Activated CD8-positive, alpha-beta T cell treated with anti-CD3 and anti-CD28 coated beads for 36 hours (primary cell): ENCODE measurements at regions not wholly inside any gene's neighbourhood (a gene's known extent, or its start where the extent isn't known, plus 50 kb on each side); places are given as distances from the start of the nearest gene placed in this dataset.

Experiments
- ATAC-seq: fragments of 200-7000 bp; cut with Tn5 transposase; one replicate; pipeline ENCODE4 v1.10.0; 2021; ENCODE audit warnings: mild to moderate bottlenecking, moderate library complexity
- CTCF ChIA-PET: fragments of 350-600 bp; sonication (Branson Sonifier 250); formaldehyde crosslinking; loops from one replicate; lab custom pipeline; 2021; ENCODE audit warnings: antibody characterized with exemption; lab: Charles Lee
- POLR2A ChIA-PET: fragments of 350-600 bp; sonication (Branson Sonifier 250); formaldehyde crosslinking; loops from one replicate; lab custom pipeline; 2021; ENCODE audit warnings: antibody characterized with exemption; lab: Charles Lee
- DNase-seq: peaks from one replicate; pipeline ENCODE4 v3.0.0-alpha.2; 2020
- H3K27ac Mint-ChIP-seq: one replicate; pipeline ENCODE4 v1.8.0; 2021; ENCODE audit warnings: mild to moderate bottlenecking, mixed read lengths
- H3K27me3 Mint-ChIP-seq: one replicate; pipeline ENCODE4 v1.8.0; 2021; ENCODE audit warnings: mixed read lengths
- H3K36me3 Mint-ChIP-seq: one replicate; pipeline ENCODE4 v1.8.0; 2021; ENCODE audit warnings: low read depth, mixed read lengths
- H3K4me1 Mint-ChIP-seq: one replicate; pipeline ENCODE4 v1.8.0; 2021; ENCODE audit warnings: low read depth, mixed read lengths
- H3K4me3 Mint-ChIP-seq: one replicate; pipeline ENCODE4 v1.8.0; 2021; ENCODE audit warnings: mild to moderate bottlenecking, moderate library complexity, mixed read lengths
- H3K9me3 Mint-ChIP-seq: one replicate; pipeline ENCODE4 v1.8.0; 2021; ENCODE audit warnings: mixed read lengths
- intact Hi-C: fragments of 100-400 bp; cut with micrococcal nuclease; formaldehyde crosslinking; loops from one replicate; pipeline ENCODE4 v1.10.0; 2022
- TF ChIP-seq, protein P1 (sequence below): fragments of 200-600 bp; IDR thresholded peaks from one replicate; pipeline ENCODE4 v1.8.0; 2022; ENCODE audit warnings: antibody characterized with exemption, mild to moderate bottlenecking

DNA sequence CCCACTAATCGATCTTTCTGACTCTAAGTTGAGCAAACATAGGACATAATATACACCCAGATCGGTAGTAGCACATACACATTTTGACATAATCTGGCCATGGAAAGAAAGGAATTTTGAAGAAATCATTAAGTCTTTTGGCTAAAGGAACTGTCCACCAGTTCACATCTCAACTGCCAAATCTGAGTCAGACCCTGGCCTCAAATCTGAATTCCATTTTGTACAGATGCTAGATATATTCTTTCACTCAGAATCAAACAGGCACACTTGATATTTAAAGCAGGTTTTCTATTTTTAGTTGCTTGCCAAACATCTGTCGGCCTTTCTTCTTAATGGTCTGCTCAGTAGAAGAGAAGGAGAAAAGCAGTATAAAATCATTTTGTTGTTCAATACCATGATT, 281.8 kb downstream of the BARHL2 start:
- Mint-ChIP-seq H3K36me3 (no peaks in the 10 kb centered on the region), H3K27ac (no peak overlapping the region), H3K27me3 (peaks cover 4% of the 10 kb centered on the region), H3K4me1 (no peaks in the 10 kb centered on the region), H3K9me3 (no peaks in the 10 kb centered on the region), H3K4me3 (no peak overlapping the region)
- ATAC-seq (no peak), DNase-seq (no peak)
- ChIA-PET CTCF (no interaction called here), POLR2A (no interaction called here)
- TF ChIP-seq, protein P1, sequence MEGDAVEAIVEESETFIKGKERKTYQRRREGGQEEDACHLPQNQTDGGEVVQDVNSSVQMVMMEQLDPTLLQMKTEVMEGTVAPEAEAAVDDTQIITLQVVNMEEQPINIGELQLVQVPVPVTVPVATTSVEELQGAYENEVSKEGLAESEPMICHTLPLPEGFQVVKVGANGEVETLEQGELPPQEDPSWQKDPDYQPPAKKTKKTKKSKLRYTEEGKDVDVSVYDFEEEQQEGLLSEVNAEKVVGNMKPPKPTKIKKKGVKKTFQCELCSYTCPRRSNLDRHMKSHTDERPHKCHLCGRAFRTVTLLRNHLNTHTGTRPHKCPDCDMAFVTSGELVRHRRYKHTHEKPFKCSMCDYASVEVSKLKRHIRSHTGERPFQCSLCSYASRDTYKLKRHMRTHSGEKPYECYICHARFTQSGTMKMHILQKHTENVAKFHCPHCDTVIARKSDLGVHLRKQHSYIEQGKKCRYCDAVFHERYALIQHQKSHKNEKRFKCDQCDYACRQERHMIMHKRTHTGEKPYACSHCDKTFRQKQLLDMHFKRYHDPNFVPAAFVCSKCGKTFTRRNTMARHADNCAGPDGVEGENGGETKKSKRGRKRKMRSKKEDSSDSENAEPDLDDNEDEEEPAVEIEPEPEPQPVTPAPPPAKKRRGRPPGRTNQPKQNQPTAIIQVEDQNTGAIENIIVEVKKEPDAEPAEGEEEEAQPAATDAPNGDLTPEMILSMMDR: no peak
- intact Hi-C loops: no loop called here

DNA sequence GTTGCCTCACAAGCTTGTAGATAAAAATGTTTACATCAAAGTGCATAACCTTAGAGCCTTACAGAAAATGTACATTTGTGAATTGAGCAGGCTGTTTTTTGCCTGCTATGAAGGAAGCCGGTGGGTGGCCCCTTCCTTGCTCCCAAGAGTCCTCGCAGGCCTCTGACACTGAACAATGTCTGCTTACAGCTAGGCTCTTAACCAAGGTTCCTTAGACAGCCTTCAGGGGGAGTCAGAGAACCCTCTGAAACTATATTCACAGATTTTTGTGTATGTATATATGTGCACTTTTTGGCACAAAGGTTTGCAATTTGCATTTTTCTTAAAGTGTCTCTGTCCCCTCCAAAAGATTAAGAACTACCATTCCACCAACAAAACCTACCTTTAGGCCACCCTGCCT, 282.6 kb downstream of the BARHL2 start:
- no peaks in the 10 kb centered on the region for H3K4me1 Mint-ChIP-seq
- H3K27ac Mint-ChIP-seq: no peak overlapping the region
- H3K9me3 Mint-ChIP-seq: no peaks in the 10 kb centered on the region
- TF ChIP-seq, protein P1: no peak
- H3K36me3 Mint-ChIP-seq: no peaks in the 10 kb centered on the region
- DNase-seq (no peak), ATAC-seq (no peak)
- intact Hi-C loops: no loop called here
- ChIA-PET POLR2A (no interaction called here), CTCF (no interaction called here)
- peaks cover 2% of the 10 kb centered on the region for H3K27me3 Mint-ChIP-seq
- no peak overlapping the region for H3K4me3 Mint-ChIP-seq

DNA sequence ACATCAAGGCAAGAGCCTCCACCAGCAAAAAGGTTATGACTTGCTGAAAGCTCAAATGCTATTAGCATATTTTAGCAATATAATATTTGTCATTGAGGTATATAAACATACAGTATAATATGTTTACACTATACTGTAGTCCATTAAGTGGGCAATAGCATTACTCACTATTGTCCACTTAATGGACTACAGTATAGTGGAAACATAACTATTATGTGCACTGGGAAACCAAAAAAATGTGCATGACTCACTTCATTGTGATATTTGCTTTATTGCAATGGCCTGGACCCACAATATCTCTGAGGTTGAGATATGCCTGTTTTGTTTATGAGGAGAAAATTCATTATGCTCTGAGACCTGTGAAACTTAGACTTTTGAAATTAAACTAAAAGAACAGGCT, 300.0 kb downstream of the BARHL2 start:
- ATAC-seq (no peak), DNase-seq (no peak)
- TF ChIP-seq, protein P1: no peak
- Mint-ChIP-seq H3K36me3 (no peaks in the 10 kb centered on the region), H3K27me3 (peaks cover 3% of the 10 kb centered on the region), H3K4me1 (no peaks in the 10 kb centered on the region), H3K27ac (no peak overlapping the region), H3K9me3 (peaks cover 2% of the 10 kb centered on the region), H3K4me3 (no peak overlapping the region)
- ChIA-PET CTCF (interaction anchor here (1.3 kb wide), 1 partner anchor 10 kb away, joined by 3 read pairs; no protein-coding TSS in a partner anchor), POLR2A (no interaction called here)
- intact Hi-C loops: no loop called here

DNA sequence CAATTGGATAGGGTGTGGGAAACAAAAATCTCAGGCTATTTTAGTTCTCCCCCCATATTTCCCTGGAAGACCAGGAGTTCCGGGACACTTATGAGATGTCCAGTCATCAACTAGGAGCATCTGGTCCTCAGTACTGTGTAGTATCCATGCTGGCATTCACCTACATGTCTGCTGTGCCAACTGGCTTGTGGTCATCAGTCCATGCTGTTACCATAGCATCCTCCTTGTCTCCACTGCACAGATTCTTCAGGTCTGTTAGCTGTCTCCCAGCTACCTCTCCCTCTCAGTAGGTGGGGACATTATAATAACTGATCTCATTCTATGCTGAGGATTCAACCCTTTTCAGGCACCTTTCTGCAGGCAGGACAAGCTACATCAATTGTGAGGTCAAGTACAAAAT, 302.9 kb downstream of the BARHL2 start:
- no peak for ATAC-seq
- Mint-ChIP-seq H3K4me3 (no peak overlapping the region), H3K9me3 (peaks cover 2% of the 10 kb centered on the region), H3K27ac (no peak overlapping the region), H3K4me1 (no peaks in the 10 kb centered on the region), H3K36me3 (no peaks in the 10 kb centered on the region), H3K27me3 (peaks cover 1% of the 10 kb centered on the region)
- DNase-seq: no peak
- CTCF ChIA-PET: no interaction called here
- POLR2A ChIA-PET: no interaction called here
- intact Hi-C loops: no loop called here
- TF ChIP-seq, protein P1: no peak

DNA sequence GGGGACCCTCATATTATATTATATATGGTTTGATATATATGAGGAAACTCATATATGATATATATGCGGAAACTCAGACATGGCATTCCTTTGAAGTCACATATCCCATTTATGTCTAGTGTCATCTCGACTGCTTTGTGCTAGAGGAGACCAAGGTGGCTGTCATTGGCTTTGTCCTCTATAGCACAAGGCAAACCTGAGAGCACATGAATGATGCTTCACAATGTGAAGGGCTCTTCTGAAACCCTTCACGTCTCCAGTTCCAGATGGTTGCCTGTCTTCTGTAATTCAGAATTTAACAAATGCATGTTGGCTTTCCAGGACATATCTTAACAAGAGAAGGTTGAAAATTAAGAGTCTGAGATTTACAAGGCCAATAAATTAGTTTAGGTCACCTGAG, 303.6 kb downstream of the BARHL2 start:
- POLR2A ChIA-PET: no interaction called here
- TF ChIP-seq, protein P1: no peak
- Mint-ChIP-seq H3K27me3 (peaks cover 1% of the 10 kb centered on the region), H3K9me3 (peaks cover 2% of the 10 kb centered on the region), H3K4me1 (no peaks in the 10 kb centered on the region), H3K36me3 (no peaks in the 10 kb centered on the region), H3K4me3 (no peak overlapping the region), H3K27ac (no peak overlapping the region)
- CTCF ChIA-PET: no interaction called here
- DNase-seq (no peak), ATAC-seq (no peak)
- intact Hi-C loops: no loop called here
